ENCODE measurements at regions not wholly inside any gene's neighbourhood (a gene's known extent, or its start where the extent isn't known, plus 50 kb on each side); places are given as distances from the start of the nearest gene placed in this dataset.

GRCh38 chr2:23286031-23286757, 98.8 kb upstream of the KLHL29 start:
- H3K9me3 ChIP-seq, result no peaks in the 10 kb centered on the region
- no peaks in the 10 kb centered on the region for H4K20me1 ChIP-seq
- no peak overlapping the region for H3K27ac ChIP-seq
- no peaks in the 10 kb centered on the region for H3K27me3 ChIP-seq
- no peak for TF ChIP-seq Cebpa-rat (IDR thresholded peaks at IDR 0.05)
- no peak overlapping the region for H3K4me2 ChIP-seq
- H3K9ac ChIP-seq, result no peak overlapping the region
- no peaks in the 10 kb centered on the region for H3K4me1 ChIP-seq
- no peak overlapping the region for H3K4me3 ChIP-seq
- no peaks in the 10 kb centered on the region for H3K36me3 ChIP-seq

- no peaks in the 10 kb centered on the region for H3K27me3 ChIP-seq
- H3K4me2 ChIP-seq, result no peak overlapping the region
- no peaks in the 10 kb centered on the region for H4K20me1 ChIP-seq
- H3K27ac ChIP-seq, result no peak overlapping the region
- H3K9ac ChIP-seq, result no peak overlapping the region
- H3K4me3 ChIP-seq, result no peak overlapping the region
- no peaks in the 10 kb centered on the region for H3K36me3 ChIP-seq
- no peaks in the 10 kb centered on the region for H3K4me1 ChIP-seq
- TF ChIP-seq Cebpa-rat (IDR thresholded peaks at IDR 0.05), result no peak
- H3K9me3 ChIP-seq, result no peaks in the 10 kb centered on the region
Measured at GRCh38 chr2:23286758-23287704, 97.9 kb upstream of the KLHL29 start.

- no peak overlapping the region for H3K4me2 ChIP-seq
- H3K4me1 ChIP-seq, result no peaks in the 10 kb centered on the region
- H3K27ac ChIP-seq, result no peak overlapping the region
- H3K27me3 ChIP-seq, result no peaks in the 10 kb centered on the region
- H3K9me3 ChIP-seq, result no peaks in the 10 kb centered on the region
- TF ChIP-seq Cebpa-rat (IDR thresholded peaks at IDR 0.05), result no peak
- H3K9ac ChIP-seq, result no peak overlapping the region
- H4K20me1 ChIP-seq, result no peaks in the 10 kb centered on the region
- H3K36me3 ChIP-seq, result no peaks in the 10 kb centered on the region
- no peak overlapping the region for H3K4me3 ChIP-seq
Measured at GRCh38 chr2:23289671-23290070, 95.3 kb upstream of the KLHL29 start.

- no peak overlapping the region for H3K27ac ChIP-seq
- no peaks in the 10 kb centered on the region for H3K4me1 ChIP-seq
- H3K4me2 ChIP-seq, result no peak overlapping the region
- no peak overlapping the region for H3K9ac ChIP-seq
- TF ChIP-seq Cebpa-rat (IDR thresholded peaks at IDR 0.05), result no peak
- H4K20me1 ChIP-seq, result no peaks in the 10 kb centered on the region
- no peak overlapping the region for H3K4me3 ChIP-seq
- no peaks in the 10 kb centered on the region for H3K9me3 ChIP-seq
- H3K36me3 ChIP-seq, result no peaks in the 10 kb centered on the region
- H3K27me3 ChIP-seq, result no peaks in the 10 kb centered on the region
Measured at GRCh38 chr2:23291239-23291638, 93.7 kb upstream of the KLHL29 start.

GRCh38 chr2:23292024-23292423, 93.0 kb upstream of the KLHL29 start:
- Histone ChIP-seq H3K9me3 (no peaks in the 10 kb centered on the region), H3K27ac (no peak overlapping the region), H3K9ac (no peak overlapping the region), H3K36me3 (no peaks in the 10 kb centered on the region), H3K4me3 (no peak overlapping the region), H3K4me2 (no peak overlapping the region), H3K4me1 (no peaks in the 10 kb centered on the region), H4K20me1 (no peaks in the 10 kb centered on the region), H3K27me3 (no peaks in the 10 kb centered on the region)
- TF ChIP-seq Cebpa-rat (IDR thresholded peaks at IDR 0.05), result no peak

- no peak for TF ChIP-seq Cebpa-rat (IDR thresholded peaks at IDR 0.05)
- Histone ChIP-seq H3K9ac (no peak overlapping the region), H3K36me3 (no peaks in the 10 kb centered on the region), H4K20me1 (no peaks in the 10 kb centered on the region), H3K27ac (no peak overlapping the region), H3K9me3 (no peaks in the 10 kb centered on the region), H3K4me3 (no peak overlapping the region), H3K27me3 (no peaks in the 10 kb centered on the region), H3K4me2 (no peak overlapping the region), H3K4me1 (peaks cover 9% of the 10 kb centered on the region)
Measured at GRCh38 chr2:23293063-23293462, 91.9 kb upstream of the KLHL29 start.

GRCh38 chr2:23293731-23294130, 91.2 kb upstream of the KLHL29 start:
- H3K9me3 ChIP-seq, result no peaks in the 10 kb centered on the region
- no peak overlapping the region for H3K4me3 ChIP-seq
- H3K27me3 ChIP-seq, result no peaks in the 10 kb centered on the region
- H3K27ac ChIP-seq, result no peak overlapping the region
- no peak for TF ChIP-seq Cebpa-rat (IDR thresholded peaks at IDR 0.05)
- H3K36me3 ChIP-seq, result no peaks in the 10 kb centered on the region
- H3K4me1 ChIP-seq, result peaks cover 13% of the 10 kb centered on the region
- no peak overlapping the region for H3K4me2 ChIP-seq
- H4K20me1 ChIP-seq, result no peaks in the 10 kb centered on the region
- H3K9ac ChIP-seq, result no peak overlapping the region

GRCh38 chr2:23294238-23294637, 90.7 kb upstream of the KLHL29 start:
- Histone ChIP-seq H3K4me1 (peaks cover 13% of the 10 kb centered on the region), H3K9me3 (no peaks in the 10 kb centered on the region)
- no peak for TF ChIP-seq Cebpa-rat (IDR thresholded peaks at IDR 0.05)

GRCh38 chr2:23296691-23297090, 88.3 kb upstream of the KLHL29 start:
- no peak for TF ChIP-seq Cebpa-rat (IDR thresholded peaks at IDR 0.05)
- Histone ChIP-seq H3K27ac (no peak overlapping the region), H3K36me3 (no peaks in the 10 kb centered on the region), H3K9ac (no peak overlapping the region), H3K9me3 (no peaks in the 10 kb centered on the region), H4K20me1 (no peaks in the 10 kb centered on the region), H3K27me3 (no peaks in the 10 kb centered on the region), H3K4me3 (no peak overlapping the region), H3K4me1 (peaks cover 21% of the 10 kb centered on the region), H3K4me2 (no peak overlapping the region)

More at GRCh38 chr2:23294238-23294637, 90.7 kb upstream of the KLHL29 start:
- Histone ChIP-seq H3K27me3 (no peaks in the 10 kb centered on the region), H3K4me3 (no peak overlapping the region), H4K20me1 (no peaks in the 10 kb centered on the region), H3K27ac (no peak overlapping the region), H3K36me3 (no peaks in the 10 kb centered on the region), H3K4me2 (no peak overlapping the region), H3K9ac (no peak overlapping the region)

- H3K4me3 ChIP-seq, result no peak overlapping the region
- no peaks in the 10 kb centered on the region for H4K20me1 ChIP-seq
- no peaks in the 10 kb centered on the region for H3K9me3 ChIP-seq
- H3K9ac ChIP-seq, result no peak overlapping the region
- peaks cover 21% of the 10 kb centered on the region for H3K4me1 ChIP-seq
- no peak for TF ChIP-seq Cebpa-rat (IDR thresholded peaks at IDR 0.05)
- H3K4me2 ChIP-seq, result peak overlapping the region; percentile 56
- H3K27ac ChIP-seq, result no peak overlapping the region
- no peaks in the 10 kb centered on the region for H3K27me3 ChIP-seq
- H3K36me3 ChIP-seq, result no peaks in the 10 kb centered on the region
Measured at GRCh38 chr2:23297112-23297511, 87.9 kb upstream of the KLHL29 start.

Measured in BLaER1 (cell line).